Tibial nerve (tissue), 4 donors: ENCODE measurements at regions not wholly inside any gene's neighbourhood (a gene's known extent, or its start where the extent isn't known, plus 50 kb on each side); places are given as distances from the start of the nearest gene placed in this dataset.

ENCODE experiments used
- DNase-seq, 2 donors: peaks; one replicate each; pipeline ENCODE4 v3.0.0-alpha.2; 2019; ENCODE audit warnings: low spot score in 2 of 2
- H3K27ac ChIP-seq, 4 donors: fragments of 200-600 bp; sonication (generic) in 3 of 4; one replicate each; pipeline ENCODE4 v1.5.1; 2017 to 2019; ENCODE audit warnings: mild to moderate bottlenecking in 1 of 4
- H3K27me3 ChIP-seq, 2 donors: fragments of 200-600 bp; sonication (generic) in 1 of 2; one replicate each; pipeline versions ENCODE4 v1.5.1 to v1.6.0; 2017 to 2019
- H3K36me3 ChIP-seq, 3 donors: fragments of 200-600 bp; sonication (generic); one replicate each; pipeline ENCODE4 v1.5.1; 2018 to 2019
- H3K4me1 ChIP-seq, 4 donors: fragments of 200-600 bp; sonication (generic) in 3 of 4; one replicate each; pipeline ENCODE4 v1.5.1; 2017 to 2019
- H3K4me3 ChIP-seq, 4 donors: fragments of 200-600 bp; sonication (generic) in 3 of 4; one replicate each; pipeline ENCODE4 v1.5.1; 2017 to 2019; ENCODE audit warnings: mild to moderate bottlenecking in 1 of 4, moderate library complexity in 1 of 4
- H3K9me3 ChIP-seq, 4 donors: fragments of 200-600 bp; sonication (generic) in 3 of 4; one replicate each; pipeline ENCODE4 v1.5.1; 2017 to 2019
- CTCF ChIP-seq, 5 experiments: fragments of 200-600 bp in 3 of 5; fragments of 450-650 bp in 2 of 5; sonication (generic) in 3 of 5; IDR thresholded peaks; one replicate each; pipeline ENCODE4 v1.5.1; 2016 to 2019; ENCODE audit warnings: antibody characterized with exemption in 5 of 5, mild to moderate bottlenecking in 3 of 5, moderate library complexity in 2 of 5
- EP300 ChIP-seq, 2 donors: sonication (generic); formaldehyde crosslinking; IDR thresholded peaks; one replicate each; pipeline ENCODE4 v1.6.1; 2017; ENCODE audit warnings: antibody characterized with exemption in 2 of 2, mild to moderate bottlenecking in 1 of 2
- POLR2A ChIP-seq, 2 donors: fragments of 450-650 bp; IDR thresholded peaks; one replicate each; pipeline ENCODE4 v1.6.1; 2017; ENCODE audit warnings: antibody characterized with exemption in 2 of 2, mild to moderate bottlenecking in 2 of 2, moderate library complexity in 2 of 2
- WGBS, 2 donors: methylation state at CpG; one replicate each; pipeline ENCODE4 v1.1.5; 2018; 5-methylcytosine and 5-hydroxymethylcytosine counted together

- no peak for DNase-seq
- Histone ChIP-seq H3K9me3 (no peaks in the 10 kb centered on the region), H3K36me3 (no peaks in the 10 kb centered on the region), H3K27ac (no peak overlapping the region), H3K27me3 (no peaks in the 10 kb centered on the region), H3K4me3 (no peak overlapping the region), H3K4me1 (peaks cover 0 to 16% (median 0%) of the 10 kb centered on the region in 4 donors)
- 83 to 84% methylated on average over 12 of the region's 12 CpGs for WGBS, 2 donors
- TF ChIP-seq POLR2A (IDR thresholded peaks at IDR 0.05): no peak
- no peak for TF ChIP-seq EP300 (IDR thresholded peaks at IDR 0.05)
- TF ChIP-seq CTCF (IDR thresholded peaks at IDR 0.05): no peak
These were observed 318.3 kb downstream of the MN1 start for GRCh38 chr22:27483095-27483785.

GRCh38 chr22:27485842-27486241 is 315.7 kb downstream of the MN1 start:
- Histone ChIP-seq H3K4me3 (no peak overlapping the region), H3K27ac (no peak overlapping the region), H3K9me3 (peaks cover 0 to under 1% (median 0%) of the 10 kb centered on the region in 4 donors)

GRCh38 chr22:27487600-27488452 is 313.7 kb downstream of the MN1 start:
- TF ChIP-seq POLR2A (IDR thresholded peaks at IDR 0.05): no peak
- no peak for TF ChIP-seq EP300 (IDR thresholded peaks at IDR 0.05)
- no peak for TF ChIP-seq CTCF (IDR thresholded peaks at IDR 0.05)
- Histone ChIP-seq H3K27ac (no peak overlapping the region), H3K4me1 (peaks cover 0 to 12% (median 0%) of the 10 kb centered on the region in 4 donors), H3K36me3 (no peaks in the 10 kb centered on the region), H3K9me3 (peaks cover 0 to 17% (median 0%) of the 10 kb centered on the region in 4 donors), H3K27me3 (no peaks in the 10 kb centered on the region), H3K4me3 (no peak overlapping the region)
- no peak for DNase-seq
- WGBS, 2 donors: 27 to 32% methylated on average over 18 to 21 of the region's 21 CpGs

More at GRCh38 chr22:27485842-27486241, 315.7 kb downstream of the MN1 start:
- Histone ChIP-seq H3K27me3 (no peaks in the 10 kb centered on the region), H3K4me1 (peaks cover 0 to 16% (median 0%) of the 10 kb centered on the region in 4 donors), H3K36me3 (no peaks in the 10 kb centered on the region)
- TF ChIP-seq POLR2A (IDR thresholded peaks at IDR 0.05) (no peak), EP300 (IDR thresholded peaks at IDR 0.05) (no peak), CTCF (IDR thresholded peaks at IDR 0.05) (no peak)
- 65 to 93% methylated on average over 3 of the region's 3 CpGs for WGBS, 2 donors
- no peak for DNase-seq

- Histone ChIP-seq H3K4me3 (no peak overlapping the region), H3K27me3 (no peaks in the 10 kb centered on the region), H3K4me1 (peaks cover 0 to 12% (median 0%) of the 10 kb centered on the region in 4 donors), H3K27ac (no peak overlapping the region), H3K36me3 (no peaks in the 10 kb centered on the region), H3K9me3 (peaks cover 0 to 23% (median 0%) of the 10 kb centered on the region in 4 donors)
- 61 to 67% methylated on average over 12 of the region's 12 CpGs for WGBS, 2 donors
- DNase-seq: no peak
- TF ChIP-seq POLR2A (IDR thresholded peaks at IDR 0.05) (no peak), CTCF (IDR thresholded peaks at IDR 0.05) (no peak), EP300 (IDR thresholded peaks at IDR 0.05) (no peak)
These were observed 312.9 kb downstream of the MN1 start for GRCh38 chr22:27488456-27489177.
